Left hindlimb (tissue), 1 donor: ENCODE measurements at regions not wholly inside any gene's neighbourhood (a gene's known extent, or its start where the extent isn't known, plus 50 kb on each side); places are given as distances from the start of the nearest gene placed in this dataset.

ENCODE experiments used
- DNase-seq: peaks from one replicate; pipeline ENCODE4 v3.0.0-alpha.2; 2018

DNA sequence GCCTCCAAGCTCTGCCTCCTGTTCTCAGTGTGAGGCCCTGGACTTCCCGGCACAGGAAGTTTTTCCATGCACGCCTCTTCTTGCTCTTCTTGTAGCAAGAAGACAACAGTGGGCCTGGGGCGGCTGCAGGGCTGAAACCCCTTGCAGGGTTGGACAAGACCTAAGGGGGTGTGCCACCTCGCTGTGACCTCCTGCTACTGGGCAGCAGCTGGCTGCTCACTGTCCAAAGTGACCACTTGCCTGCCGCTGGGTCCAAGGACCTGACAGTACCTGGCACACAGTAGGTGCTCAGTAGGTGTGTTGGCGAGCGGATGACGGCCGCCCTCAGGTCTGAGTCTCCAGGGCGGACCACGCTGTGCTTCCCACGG lies 331.6 kb downstream of the C16orf95 start:
- no peak for DNase-seq

DNA sequence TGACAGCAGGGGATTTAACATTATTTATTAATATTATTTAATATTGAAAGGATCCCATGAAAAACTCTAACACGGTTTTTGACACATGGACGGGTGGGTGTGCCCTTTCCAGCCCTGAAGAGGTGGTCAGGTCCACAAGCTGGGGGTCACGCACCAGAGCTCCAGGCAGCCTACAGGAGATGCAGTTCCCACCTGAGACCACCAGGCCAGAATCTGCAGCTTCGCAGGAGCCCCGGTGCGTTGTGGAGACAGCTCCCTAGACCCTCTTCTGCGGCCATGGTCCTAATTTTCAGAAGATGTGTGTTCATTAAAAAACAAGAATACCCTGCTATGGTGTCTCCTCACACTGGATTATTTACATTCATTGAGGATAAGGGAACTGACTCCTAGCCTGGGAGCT lies 331.1 kb downstream of the C16orf95 start:
- no peak for DNase-seq

DNA sequence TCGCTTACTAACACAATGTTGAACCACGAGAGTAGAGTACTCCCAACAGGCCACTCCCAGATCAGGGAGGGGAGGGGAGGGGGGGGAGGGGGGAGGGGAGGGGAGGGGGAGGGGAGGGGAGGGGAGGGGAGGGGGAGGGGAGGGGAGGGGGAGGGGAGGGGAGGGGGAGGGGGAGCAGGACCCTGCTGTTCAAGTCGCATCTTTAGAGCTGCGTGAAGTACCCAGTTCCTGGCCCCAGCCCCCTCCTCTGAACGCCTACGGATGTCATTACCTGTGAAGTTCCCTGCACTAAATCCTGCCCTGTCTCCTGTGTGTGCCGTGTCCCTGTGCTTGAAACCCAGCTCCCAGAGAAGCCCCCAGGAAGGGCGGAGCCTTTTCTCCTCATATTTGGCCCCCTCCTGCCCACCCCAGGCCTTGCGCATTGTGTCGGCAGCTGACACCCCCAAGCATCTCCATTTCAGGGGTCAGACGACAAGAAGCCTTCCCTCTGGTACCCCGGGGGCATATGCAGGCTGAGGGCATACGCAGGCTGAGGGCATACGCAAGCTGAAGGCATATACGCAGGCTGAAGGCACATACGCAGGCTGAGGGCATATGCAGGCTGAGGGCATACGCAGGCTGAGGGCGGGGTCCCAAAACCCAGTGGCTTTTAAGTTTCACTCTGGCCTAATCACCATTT lies 330.2 kb downstream of the C16orf95 start:
- DNase-seq: peak; percentile 23

DNA sequence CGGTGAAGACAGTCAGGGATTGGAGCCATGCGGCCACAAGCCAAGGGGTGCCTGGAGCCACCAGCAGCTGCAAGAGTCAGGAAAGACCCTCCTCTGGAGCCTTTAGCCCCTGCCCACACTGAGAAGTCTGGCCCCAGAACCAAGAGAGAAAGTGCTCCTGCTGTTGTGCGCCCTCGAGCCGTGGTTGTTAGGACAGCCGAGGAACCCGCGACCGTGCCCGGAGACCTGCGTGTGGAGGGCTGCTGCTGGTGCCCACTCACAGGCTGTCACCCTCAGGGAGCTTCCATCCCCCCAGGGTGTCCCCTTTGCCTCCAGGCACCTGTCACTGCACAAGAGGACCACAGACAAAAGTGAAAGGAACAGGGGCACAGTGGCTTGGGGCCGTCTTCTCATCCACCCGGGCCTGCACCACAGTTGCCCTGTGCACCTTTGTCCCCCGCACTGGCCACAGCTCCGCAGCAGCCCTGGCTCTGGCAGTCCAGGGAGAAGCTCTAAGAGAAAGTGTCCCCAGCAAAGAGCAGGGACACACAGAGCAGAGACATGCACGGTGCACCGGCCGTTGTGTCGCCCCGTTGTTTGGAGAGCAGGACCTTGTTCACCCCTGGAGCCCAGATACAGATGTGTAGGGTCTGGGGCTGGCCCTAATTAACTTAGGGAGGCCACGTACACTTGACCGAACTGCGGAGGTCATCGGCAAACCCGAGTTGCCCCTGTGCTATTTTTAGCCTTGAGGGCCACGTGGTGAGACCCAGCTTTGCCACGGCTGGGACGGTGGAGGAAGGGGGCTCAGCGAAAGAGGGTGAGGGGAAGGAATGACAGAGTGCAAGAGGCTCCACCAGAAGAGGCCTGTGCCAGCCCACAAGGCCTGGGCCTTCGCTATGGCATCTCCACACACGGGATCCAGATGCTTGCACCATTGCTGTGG lies 329.2 kb downstream of the C16orf95 start:
- DNase-seq: peak; percentile 15

DNA sequence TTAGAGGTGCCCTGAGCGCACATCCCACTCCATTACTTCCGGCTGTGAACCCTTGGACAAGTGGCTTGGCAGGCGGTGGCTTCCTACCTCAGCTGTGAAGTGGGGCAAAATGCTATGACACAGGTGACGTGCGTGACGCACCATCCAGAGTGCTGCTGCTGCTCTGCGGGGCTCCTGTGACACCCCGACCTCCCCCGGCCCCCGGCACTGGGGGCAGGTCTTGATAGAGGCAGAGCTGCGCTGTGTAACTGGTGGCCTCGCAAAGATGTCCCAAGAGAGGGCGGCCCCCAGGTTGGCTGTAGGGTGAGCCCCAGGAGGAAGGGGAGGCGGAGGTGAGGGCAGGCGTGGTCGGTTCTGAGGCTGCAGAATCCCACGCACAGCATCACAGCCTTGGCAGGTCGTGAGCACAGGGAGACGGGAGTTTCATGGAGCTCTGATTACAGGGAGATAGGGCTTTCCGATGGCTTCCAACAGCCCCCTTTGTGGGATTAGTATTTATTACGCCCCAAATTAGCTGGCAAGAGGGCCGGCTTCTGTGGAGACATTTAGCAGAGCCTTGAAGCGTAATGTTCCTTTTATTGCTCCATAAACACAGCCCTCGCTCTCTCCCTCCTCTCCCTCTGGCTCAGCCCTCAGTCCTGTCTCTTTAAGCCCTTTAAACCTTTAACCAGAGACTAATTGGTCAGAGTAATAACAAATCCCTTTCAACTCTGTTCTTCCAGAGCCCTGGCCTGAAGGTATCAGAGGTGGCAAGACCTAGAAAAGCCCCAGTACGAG lies 328.1 kb downstream of the C16orf95 start:
- DNase-seq: peak; percentile 10

DNA sequence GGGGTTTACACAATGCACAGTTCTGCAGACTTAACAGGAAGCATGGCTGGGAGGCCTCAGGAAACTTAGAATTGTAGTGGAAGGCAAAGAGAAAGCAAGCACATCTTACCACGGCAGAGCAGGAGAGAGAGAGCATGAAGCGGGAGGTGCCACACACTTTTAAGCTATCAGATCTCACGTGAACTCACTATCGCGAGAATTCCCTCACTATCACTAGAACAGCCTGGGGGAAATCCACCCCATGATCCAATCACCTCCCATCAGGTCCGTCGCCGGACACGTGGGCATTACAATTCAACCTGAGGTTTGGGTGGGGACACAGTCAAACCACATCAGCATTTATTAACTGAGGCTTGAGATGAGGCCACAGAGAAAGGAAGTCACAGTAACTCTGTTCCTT lies 326.7 kb downstream of the C16orf95 start:
- DNase-seq: peak; percentile 6

DNA sequence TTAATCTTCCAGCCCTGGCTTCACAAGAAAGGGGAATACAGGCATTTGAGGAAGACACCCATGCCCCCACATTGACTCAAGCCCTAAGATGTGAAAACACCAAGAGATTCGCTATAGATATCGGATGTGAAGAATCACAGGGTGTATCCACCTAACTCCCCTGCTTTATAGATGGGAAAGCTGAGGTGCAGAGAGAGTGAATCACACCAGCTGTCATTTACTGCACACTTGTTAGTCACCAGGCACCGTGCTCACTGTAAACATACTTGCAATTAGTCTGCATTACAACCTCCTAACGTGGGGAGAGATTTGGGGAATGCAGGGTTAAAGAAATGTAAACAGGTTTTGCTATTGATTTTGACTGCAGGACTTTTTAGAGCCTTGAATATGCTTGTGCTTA lies 325.5 kb downstream of the C16orf95 start:
- no peak for DNase-seq

DNA sequence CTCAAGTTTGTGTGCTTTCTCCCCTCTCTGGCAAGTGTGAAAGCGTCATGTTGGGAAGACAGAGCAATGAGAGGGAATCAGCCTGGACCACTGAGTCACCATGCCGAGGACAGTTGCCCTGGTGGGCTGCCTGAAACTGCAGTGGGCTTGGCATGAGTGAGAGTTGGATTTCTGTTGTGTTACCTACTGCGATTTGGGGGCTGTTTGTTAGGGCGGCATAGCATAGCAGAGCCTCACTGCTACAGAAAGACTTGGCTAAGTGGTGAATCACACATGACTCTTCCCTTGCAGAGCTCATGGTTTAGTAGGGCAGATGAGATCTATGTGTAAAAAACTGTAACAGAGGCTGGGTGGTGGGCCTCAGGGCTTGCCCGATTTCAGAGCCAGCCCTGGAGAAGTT lies 324.6 kb downstream of the C16orf95 start:
- no peak for DNase-seq

DNA sequence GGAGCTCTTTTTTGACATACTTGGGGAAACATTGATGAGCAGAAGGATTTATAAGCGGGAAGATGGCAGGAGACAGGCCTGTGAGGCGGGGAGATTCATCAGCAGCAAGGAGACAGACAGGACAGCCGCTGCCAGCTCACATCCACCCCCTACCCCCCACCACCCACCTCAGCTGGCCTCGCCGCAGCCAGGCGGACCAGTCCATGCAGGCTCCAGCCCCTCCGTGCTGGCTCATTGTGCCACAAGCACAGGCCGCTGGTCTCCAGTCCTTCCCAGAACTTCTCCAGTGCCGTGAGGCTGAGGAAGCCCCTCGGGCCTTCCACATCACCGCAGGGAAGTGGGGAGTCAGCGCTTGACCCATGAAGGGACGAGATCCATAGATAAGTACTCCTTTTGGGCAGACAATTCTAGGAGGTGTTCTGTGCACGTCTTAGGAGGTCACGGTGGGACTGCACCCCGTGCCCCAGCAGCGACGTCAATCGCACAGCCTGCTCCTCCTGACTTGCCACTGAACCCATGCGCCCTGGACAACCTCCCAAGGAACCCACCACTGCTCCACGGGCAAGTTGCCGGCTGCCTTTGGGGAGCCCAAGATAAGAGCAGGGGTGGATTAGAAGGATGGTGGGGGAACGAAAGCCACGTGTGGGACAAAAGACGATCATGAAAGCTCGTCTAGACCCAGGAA lies 323.6 kb downstream of the C16orf95 start:
- peak; percentile 14 for DNase-seq

DNA sequence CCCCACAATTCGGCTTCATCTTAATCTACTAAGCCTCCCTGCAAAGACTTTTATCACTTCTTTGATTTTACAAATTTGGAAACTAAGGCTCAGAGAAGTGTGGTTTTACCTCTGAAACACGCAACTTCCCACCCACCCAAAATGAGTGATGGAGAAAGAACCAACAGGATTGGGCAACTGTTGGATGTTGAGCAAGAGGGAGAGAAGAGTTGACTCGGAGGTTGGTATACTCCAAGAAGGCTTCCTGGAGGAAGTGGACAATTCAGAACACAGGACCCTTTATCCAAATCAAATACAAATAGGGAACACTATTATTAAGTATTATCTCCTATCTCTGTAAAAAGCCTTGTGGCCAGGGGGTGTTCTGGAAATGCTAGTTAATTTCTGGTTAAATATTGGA lies 323.0 kb downstream of the C16orf95 start:
- DNase-seq: no peak

DNA sequence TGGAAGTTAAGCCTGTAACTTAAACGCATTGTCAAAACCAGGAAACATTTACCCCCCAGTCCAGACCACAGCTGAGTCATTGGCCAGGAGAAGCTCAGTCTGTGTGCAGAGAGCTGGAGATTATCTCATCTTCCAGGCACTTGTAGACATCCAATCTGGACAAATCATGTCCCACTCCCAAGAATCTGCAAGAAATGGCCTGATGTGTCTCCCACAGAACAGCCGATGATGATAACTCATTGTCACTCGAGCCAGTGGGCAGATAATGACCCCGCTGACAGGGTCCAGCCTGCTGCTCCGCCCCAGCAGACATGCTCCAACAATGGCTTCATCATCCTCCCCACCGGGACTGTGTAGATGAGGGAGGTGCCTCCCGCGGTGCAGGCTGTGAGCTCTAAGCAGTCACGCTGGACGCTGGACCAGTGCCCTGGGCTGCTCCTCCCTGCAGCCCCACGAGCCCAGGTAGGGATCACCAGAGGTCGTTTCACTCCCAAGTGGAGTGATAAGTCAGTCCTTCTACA lies 322.5 kb downstream of the C16orf95 start:
- DNase-seq: peak; percentile 26

DNA sequence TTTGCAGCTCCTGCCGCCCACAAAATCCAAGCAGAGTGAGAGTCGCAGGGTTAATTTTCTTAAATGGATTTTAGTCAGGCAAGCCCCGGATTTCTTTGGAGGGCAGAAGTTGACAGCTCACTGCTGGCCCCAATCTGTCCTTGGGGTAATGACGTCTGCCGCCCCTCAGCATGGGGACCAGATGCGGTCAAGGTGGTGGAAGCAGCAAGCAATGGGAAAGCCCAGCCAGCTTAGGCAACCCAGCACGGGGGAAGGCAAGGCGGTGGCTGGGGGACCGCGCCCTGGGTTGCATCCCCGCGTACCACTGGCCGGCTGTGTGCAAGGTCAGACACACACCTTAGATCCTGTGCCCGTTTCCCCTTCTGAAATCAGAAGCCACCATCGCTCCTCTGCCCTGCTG lies 321.7 kb downstream of the C16orf95 start:
- DNase-seq: peak; percentile 15

DNA sequence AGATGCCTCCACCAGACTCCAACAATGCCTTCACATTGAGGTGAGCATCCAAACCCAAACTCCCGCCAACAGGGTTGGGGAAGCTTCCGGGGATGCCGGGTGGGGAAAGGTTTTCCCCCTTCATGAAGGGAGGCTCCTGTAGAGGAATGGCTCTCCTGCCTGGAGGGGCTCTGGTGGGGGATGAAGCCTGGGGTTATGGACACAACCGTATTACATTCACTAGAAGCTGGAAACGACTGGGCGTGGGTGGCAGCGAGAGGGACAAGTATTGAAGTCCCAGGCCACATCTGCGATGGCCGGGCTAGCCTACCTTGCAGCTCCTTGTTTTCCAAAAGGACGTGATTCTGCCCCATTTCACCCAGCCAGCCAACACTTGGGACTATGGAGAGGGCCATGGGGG lies 321.1 kb downstream of the C16orf95 start:
- no peak for DNase-seq

DNA sequence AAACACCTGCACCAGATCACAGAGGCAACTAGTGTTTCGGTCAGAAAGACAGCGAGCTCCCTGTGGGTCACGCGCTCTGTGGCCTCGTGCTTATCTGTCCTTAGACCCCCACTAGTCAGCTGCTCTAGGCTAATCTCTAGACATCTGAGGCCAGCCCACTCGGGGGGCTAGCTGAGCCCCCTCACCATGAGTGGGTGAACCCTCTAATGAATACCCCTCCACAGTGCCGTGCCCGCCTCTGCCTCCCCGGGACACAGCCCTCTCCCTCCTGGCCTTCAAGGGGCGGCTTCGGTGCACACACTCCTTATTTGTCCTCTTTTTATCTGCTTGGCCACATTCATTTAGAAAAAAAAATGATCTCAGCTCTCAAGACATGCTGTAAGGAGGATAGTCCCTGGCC lies 320.1 kb downstream of the C16orf95 start:
- DNase-seq: no peak

DNA sequence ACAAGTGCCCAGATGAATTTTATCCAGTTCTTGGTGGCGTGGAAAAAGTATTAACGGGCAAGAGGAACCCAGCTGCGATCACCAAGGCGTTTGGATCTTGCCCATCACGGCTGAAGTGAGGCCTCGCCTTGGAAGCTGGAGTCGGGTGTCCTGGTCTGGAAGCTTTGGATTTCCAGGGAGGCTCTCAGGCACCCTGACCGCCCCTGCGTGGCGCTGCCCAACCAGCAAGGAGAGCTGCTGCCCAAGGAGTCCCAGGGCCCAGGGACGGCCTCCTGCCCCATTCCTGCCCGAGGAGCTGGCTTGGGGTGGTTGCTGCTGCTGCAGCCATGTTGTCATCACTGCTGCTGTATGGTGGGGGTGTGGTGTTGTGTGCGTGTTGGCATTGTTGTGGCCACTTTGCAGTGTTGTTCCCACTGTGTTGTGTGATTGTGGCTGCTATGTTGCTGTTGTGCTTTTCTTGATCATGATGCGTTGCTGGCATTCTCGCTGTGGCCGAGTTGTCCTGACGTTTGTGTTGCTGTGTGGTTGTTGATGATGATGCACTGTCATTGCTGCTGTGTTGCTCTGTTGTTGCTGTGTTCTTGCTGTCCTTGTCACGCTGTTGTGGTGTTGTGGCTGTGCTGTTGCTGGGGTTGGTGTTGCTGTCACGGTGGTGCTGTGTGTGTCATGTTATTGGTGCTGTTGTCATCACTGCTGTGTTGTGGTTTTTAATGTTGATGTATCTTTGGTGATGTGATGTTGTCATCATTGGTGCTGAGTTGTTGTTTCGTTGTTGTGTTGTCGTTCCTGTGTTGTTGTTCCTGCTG lies 318.8 kb downstream of the C16orf95 start:
- no peak for DNase-seq

DNA sequence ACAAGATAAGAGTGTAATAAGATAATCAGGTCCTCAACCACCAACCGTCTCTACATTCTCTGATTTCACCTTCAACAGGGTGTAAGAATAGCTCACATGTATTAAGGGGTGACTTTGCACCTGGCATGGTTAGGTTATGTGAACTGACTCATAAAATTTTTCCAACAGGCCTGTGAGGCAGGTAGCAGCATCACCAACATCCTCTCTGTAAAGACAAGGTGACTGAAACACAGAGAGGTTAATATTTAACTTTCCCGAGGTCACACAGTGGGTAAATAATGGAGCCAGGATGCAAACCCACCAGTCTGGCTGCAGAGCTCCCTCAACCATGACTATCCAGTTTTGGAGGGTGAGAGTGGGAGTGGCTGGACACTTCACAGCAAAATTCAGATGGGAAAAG lies 317.2 kb downstream of the C16orf95 start:
- no peak for DNase-seq

DNA sequence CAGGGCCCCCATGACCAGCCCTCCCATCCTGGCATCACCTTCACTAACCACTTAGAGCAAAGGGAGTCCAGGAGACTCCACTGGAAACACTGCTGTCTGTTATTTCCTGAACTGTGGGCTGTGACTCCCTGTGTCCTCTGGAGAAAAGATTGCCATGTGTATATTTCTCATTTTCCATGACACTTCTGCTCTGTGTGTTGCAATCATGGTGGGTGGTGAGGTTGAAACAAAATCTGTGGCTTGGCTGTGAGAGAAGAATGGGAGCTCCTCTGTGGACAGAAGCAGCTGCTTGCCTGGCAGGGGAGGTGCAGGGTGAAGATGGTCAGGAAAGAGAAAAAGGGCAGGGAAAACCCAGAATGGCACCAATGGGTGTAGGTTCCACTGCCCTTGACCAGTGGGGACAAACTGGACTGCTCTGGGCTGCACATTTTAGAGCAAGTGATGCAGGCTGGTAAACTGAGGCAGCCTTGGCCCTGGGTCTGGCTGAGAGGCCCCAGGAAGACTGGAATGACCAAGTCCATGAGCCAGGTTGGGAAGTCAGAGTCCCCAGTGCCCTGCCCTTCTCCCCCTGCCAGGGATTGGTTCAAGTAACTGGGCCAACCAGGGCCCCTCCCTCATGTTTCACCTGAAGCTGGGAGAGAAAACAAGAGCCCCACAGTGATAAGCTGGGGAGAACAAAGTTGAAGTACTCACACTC lies 314.3 kb downstream of the C16orf95 start:
- no peak for DNase-seq

DNA sequence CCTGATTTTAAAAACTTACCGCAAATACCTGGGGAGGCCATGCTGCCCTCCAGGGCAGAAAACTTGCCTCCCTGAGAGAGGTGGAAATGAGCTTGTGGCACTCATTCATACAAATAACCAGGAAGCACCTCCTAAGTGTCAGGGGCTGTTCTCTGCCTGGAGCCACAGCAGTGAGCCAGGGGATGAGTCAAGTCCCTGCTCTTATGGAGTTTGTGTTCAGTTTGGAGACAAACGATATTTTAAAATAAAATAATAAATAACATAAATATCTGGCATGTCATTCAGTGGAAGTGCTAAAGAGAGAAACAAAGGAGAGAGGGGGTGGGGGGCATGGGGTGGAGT lies 313.8 kb downstream of the C16orf95 start:
- no peak for DNase-seq

DNA sequence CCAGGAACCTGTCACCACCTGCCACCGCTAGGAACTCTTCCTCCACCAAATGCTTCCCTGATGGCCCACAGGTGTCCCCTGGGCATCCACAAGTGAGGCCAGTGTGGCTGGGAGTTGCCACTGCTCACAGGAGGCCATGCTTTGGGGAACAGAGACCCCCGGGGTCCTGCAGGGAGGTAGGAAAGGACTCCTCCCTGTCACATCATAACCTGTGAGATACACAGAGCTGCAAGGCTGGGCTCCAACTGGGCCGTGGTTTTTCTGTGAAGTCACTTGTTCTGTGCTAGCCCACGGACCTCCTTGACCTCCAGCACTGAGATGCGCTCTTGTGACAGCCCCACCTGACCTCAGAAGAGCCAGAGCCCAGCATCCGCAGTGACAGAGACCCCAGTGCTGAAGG lies 311.2 kb downstream of the C16orf95 start:
- DNase-seq: no peak

DNA sequence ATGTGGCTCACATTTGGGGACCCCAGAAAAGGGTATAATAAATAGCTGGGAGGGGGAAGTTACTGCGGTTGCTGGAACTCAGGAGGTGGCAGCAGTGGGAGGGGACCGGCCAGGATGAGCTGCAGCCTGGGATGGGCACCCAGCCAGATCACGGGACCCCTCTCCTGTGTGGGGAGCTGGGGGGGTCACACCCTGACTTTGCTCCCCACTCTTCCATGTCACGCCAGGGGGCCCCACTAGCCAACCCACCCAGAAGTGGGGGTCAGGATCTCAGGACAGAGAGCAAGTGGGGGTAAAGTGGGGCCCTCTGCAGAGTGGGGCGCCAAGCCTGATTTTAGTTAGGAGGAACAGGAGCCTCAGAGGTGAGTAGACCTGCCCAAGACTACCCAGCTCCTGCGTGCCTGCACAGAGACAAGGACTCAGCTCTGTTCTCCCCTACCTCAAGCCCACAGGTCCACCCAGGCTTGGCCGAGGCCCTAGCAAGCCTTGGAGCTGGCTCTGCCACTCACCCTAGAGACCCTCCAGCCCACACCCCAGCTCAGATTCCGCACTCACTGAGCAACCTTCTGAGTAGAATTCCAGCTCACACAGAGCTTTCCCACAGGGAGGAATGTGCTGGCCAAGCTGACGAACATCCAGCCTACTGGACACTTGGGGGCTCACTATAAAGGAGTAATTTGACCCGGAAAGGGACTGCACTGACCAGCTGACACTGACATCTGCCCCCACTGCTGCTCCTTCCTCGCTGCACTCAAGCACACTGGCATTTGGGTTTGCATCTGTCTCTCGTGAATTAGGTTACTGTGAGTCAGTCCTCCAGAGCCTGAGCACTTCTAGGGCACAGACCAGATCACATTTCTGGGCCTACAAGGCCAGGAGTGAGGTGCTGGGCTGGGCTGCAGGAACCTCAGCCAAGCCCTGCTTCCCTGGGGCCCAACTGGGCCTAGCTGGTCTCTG lies 310.1 kb downstream of the C16orf95 start:
- DNase-seq: no peak
